CD4-positive, alpha-beta T cell treated with Interleukin-15 for 1 hour (primary cell): ENCODE measurements at regions not wholly inside any gene's neighbourhood (a gene's known extent, or its start where the extent isn't known, plus 50 kb on each side); places are given as distances from the start of the nearest gene placed in this dataset.
"Not testable (repeated sequence)": the region's sequence is repeated elsewhere in the genome, so short reads cannot be mapped to it uniquely, and the experiment has no call there.

Source experiments
- DNase-seq: peaks from one replicate; pipeline ENCODE4 v3.0.0-alpha.2; 2020

GRCh38 chr20:41783423-41784208 lies 165.4 kb upstream of the CHD6 start:
- no peak for DNase-seq

GRCh38 chr20:41782730-41783406 lies 164.7 kb upstream of the CHD6 start:
- DNase-seq: no peak

GRCh38 chr20:41782255-41782654 lies 164.1 kb upstream of the CHD6 start:
- DNase-seq: no peak

GRCh38 chr20:41776421-41776820 lies 158.2 kb upstream of the CHD6 start:
- DNase-seq: no peak

GRCh38 chr20:41774291-41774690 lies 156.1 kb upstream of the CHD6 start:
- no peak for DNase-seq

GRCh38 chr20:41770965-41771364 lies 152.8 kb upstream of the CHD6 start:
- DNase-seq: no peak

- no peak for DNase-seq
Observed at GRCh38 chr20:41770427-41770826, 152.2 kb upstream of the CHD6 start.

GRCh38 chr20:41769592-41770018 lies 151.4 kb upstream of the CHD6 start:
- DNase-seq: no peak

- DNase-seq: no peak
Observed at GRCh38 chr20:41750137-41750536, 132.0 kb upstream of the CHD6 start.

- no peak for DNase-seq
Observed at GRCh38 chr20:41748756-41749582, 130.8 kb upstream of the CHD6 start.

GRCh38 chr20:41748051-41748450 lies 129.9 kb upstream of the CHD6 start:
- DNase-seq: no peak

GRCh38 chr20:41747226-41747625 lies 129.0 kb upstream of the CHD6 start:
- no peak for DNase-seq

GRCh38 chr20:41746635-41747034 lies 128.5 kb upstream of the CHD6 start:
- DNase-seq: no peak

GRCh38 chr20:41738604-41739206 lies 120.5 kb upstream of the CHD6 start:
- no peak for DNase-seq

- DNase-seq: no peak
Observed at GRCh38 chr20:41735949-41736348, 117.8 kb upstream of the CHD6 start.

GRCh38 chr20:41734506-41734945 lies 116.3 kb upstream of the CHD6 start:
- DNase-seq: no peak

GRCh38 chr20:41733151-41733550 lies 115.0 kb upstream of the CHD6 start:
- DNase-seq: no peak

- not testable (repeated sequence) for DNase-seq
Observed at GRCh38 chr20:41731198-41731597, 113.0 kb upstream of the CHD6 start.

GRCh38 chr20:41727681-41728080 lies 109.5 kb upstream of the CHD6 start:
- not testable (repeated sequence) for DNase-seq

- no peak for DNase-seq
Observed at GRCh38 chr20:41726727-41727126, 108.5 kb upstream of the CHD6 start.

GRCh38 chr20:41719151-41719550 lies 101.0 kb upstream of the CHD6 start:
- DNase-seq: no peak

GRCh38 chr20:41717483-41717882 lies 99.3 kb upstream of the CHD6 start:
- DNase-seq: no peak

GRCh38 chr20:41716911-41717310 lies 98.7 kb upstream of the CHD6 start:
- DNase-seq: no peak
